A549 (cell line): ENCODE measurements at regions not wholly inside any gene's neighbourhood (a gene's known extent, or its start where the extent isn't known, plus 50 kb on each side); places are given as distances from the start of the nearest gene placed in this dataset.

Experiments used
- ATAC-seq, 2 experiments: fragments of 200-7000 bp in 1 of 2; fragments of >200 bp in 1 of 2; cut with Nextera tagmentation in 1 of 2; cut with Tn5 transposase in 1 of 2; 3 replicates each; pipeline versions ENCODE4 v1.8.0 to v1.9.1; 2018 to 2020; ENCODE audit warnings: mild to moderate bottlenecking in 1 of 2, moderate library complexity in 1 of 2
- CTCF ChIA-PET: fragments of 300-600 bp; sonication (Branson Sonifier 250); formaldehyde crosslinking; extraction: SDS; loops from one replicate; lab custom pipeline; 2021; ENCODE audit warnings: antibody characterized with exemption, inconsistent platforms; lab: Yijun Ruan, JAX
- POLR2A ChIA-PET: fragments of 350-600 bp; formaldehyde crosslinking; extraction: SDS; loops from one replicate; lab custom pipeline; 2021; ENCODE audit warnings: antibody characterized with exemption, inconsistent platforms; lab: Yijun Ruan, JAX
- DNase-seq, 2 experiments: peaks; one replicate each; pipeline versions ENCODE4 v3.0.0 to v3.0.0-alpha.2; 2011 to 2016; ENCODE audit warnings: low read depth in 1 of 2, low spot score in 1 of 2
- FAIRE-seq: peaks from 2 replicates; lab custom pipeline; 2011; peaks lifted over from hg19 to GRCh38; lab: Jason Lieb, UNC
- H3K27ac ChIP-seq, 2 experiments: fragments of >200 bp; sonication (Bioruptor Twin); formaldehyde crosslinking; 3 replicates each; pipeline ENCODE4 v1.5.1; 2016 to 2017
- H3K4me1 ChIP-seq: fragments of >200 bp; sonication (Bioruptor Twin); formaldehyde crosslinking; 3 replicates; pipeline ENCODE4 v1.6.1; 2016
- H3K4me2 ChIP-seq: fragments of >200 bp; sonication (Bioruptor Twin); formaldehyde crosslinking; 3 replicates; pipeline ENCODE4 v1.6.1; 2016
- H3K4me3 ChIP-seq: fragments of >200 bp; sonication (Bioruptor Twin); formaldehyde crosslinking; 3 replicates; pipeline ENCODE4 v1.5.1; 2016
- H3K9me3 ChIP-seq: fragments of >200 bp; sonication (Bioruptor Twin); formaldehyde crosslinking; 3 replicates; pipeline ENCODE4 v1.6.1; 2016
- BHLHE40 ChIP-seq: IDR thresholded peaks from 2 replicates; pipeline ENCODE4 v1.6.1; 2012; ENCODE audit warnings: low read depth, low read length, inconsistent platforms
- CEBPB ChIP-seq, 2 experiments: fragments of >200 bp in 1 of 2; sonication (Bioruptor Twin) in 1 of 2; formaldehyde crosslinking in 1 of 2; IDR thresholded peaks; 2 replicates each; pipeline ENCODE4 v1.6.1; 2012 to 2016
- CHD2 ChIP-seq: fragments of 150-350 bp; IDR thresholded peaks from 2 replicates; pipeline ENCODE4 v1.6.1; 2014; ENCODE audit warnings: low read length; ENCODE audit not compliant: partially characterized antibody
- CHD4 ChIP-seq: fragments of 200-600 bp; sonication (generic); IDR thresholded peaks from 2 replicates; pipeline ENCODE4 v1.6.1; 2016; ENCODE audit warnings: antibody characterized with exemption, mild to moderate bottlenecking, borderline replicate concordance
- ESRRA ChIP-seq: fragments of 150-350 bp; IDR thresholded peaks from 2 replicates; pipeline ENCODE4 v1.6.1; 2014; ENCODE audit warnings: mild to moderate bottlenecking, low read length, borderline replicate concordance
- FOSB ChIP-seq: fragments of 250-450 bp; sonication (Bioruptor Pico); IDR thresholded peaks from 2 replicates; pipeline ENCODE4 v1.5.0; 2020; ENCODE audit warnings: mild to moderate bottlenecking, moderate library complexity
- HOXA7 ChIP-seq: fragments of 250-450 bp; sonication (Bioruptor Pico); IDR thresholded peaks from 2 replicates; pipeline ENCODE4 v1.5.0; 2020; ENCODE audit warnings: mild to moderate bottlenecking, moderate library complexity
- HOXB5 ChIP-seq: fragments of 250-450 bp; sonication (Bioruptor Pico); IDR thresholded peaks from 2 replicates; pipeline ENCODE4 v1.5.0; 2020; ENCODE audit warnings: mild to moderate bottlenecking, moderate library complexity
- JUN ChIP-seq, 2 experiments: fragments of >200 bp; sonication (Bioruptor Twin); formaldehyde crosslinking; IDR thresholded peaks; 2 replicates in 1 of 2; 3 replicates in 1 of 2; pipeline ENCODE4 v1.6.1; 2016 to 2017
- KDM1A ChIP-seq: fragments of 200-600 bp; sonication (generic); IDR thresholded peaks from 2 replicates; pipeline ENCODE4 v1.6.1; 2016; ENCODE audit warnings: low read depth, mild to moderate bottlenecking
- NPAS2 ChIP-seq: fragments of 250-450 bp; sonication (Bioruptor Pico); IDR thresholded peaks from 2 replicates; pipeline ENCODE4 v1.8.0; 2022; ENCODE audit warnings: mild to moderate bottlenecking, moderate library complexity, borderline replicate concordance
- RCOR1 ChIP-seq: fragments of 150-350 bp; IDR thresholded peaks from 2 replicates; pipeline ENCODE4 v1.6.1; 2014; ENCODE audit warnings: antibody characterized with exemption, low read length, low read depth
- RNF2 ChIP-seq: fragments of 200-600 bp; sonication (generic); IDR thresholded peaks from 2 replicates; pipeline ENCODE4 v1.6.1; 2016; ENCODE audit warnings: low read depth, mild to moderate bottlenecking, antibody characterized with exemption, moderate library complexity, borderline replicate concordance
- TFCP2L1 ChIP-seq: fragments of 250-450 bp; sonication (Bioruptor Pico); IDR thresholded peaks from 2 replicates; pipeline ENCODE4 v1.5.0; 2021; ENCODE audit warnings: mild to moderate bottlenecking
- ZC3H11A ChIP-seq: fragments of 450-650 bp; IDR thresholded peaks from 2 replicates; pipeline ENCODE4 v1.6.1; 2014; ENCODE audit warnings: antibody characterized with exemption, mild to moderate bottlenecking
- ZNF302 ChIP-seq: fragments of 250-450 bp; sonication (Bioruptor Pico); IDR thresholded peaks from 2 replicates; pipeline ENCODE4 v1.9.0; 2021; ENCODE audit warnings: inconsistent platforms, mild to moderate bottlenecking, moderate library complexity
- WGBS: methylation state at CpG from one replicate; pipeline ENCODE4 v1.1.6; 2017; ENCODE audit errors: missing lambda C conversion rate; 5-methylcytosine and 5-hydroxymethylcytosine counted together
- TF ChIP-seq, protein P1 (sequence below): IDR thresholded peaks from 2 replicates; pipeline ENCODE4 v1.6.1; 2012; ENCODE audit warnings: low read depth, borderline replicate concordance
- TF ChIP-seq, protein P2 (sequence below): fragments of 150-350 bp; IDR thresholded peaks from 2 replicates; pipeline ENCODE4 v1.6.1; 2014; ENCODE audit warnings: low read depth, mild to moderate bottlenecking, low read length
- TF ChIP-seq, protein P3 (sequence below): IDR thresholded peaks from 2 replicates; pipeline ENCODE4 v1.6.1; 2012

GRCh38 chr20:12311094-12311865, 393.6 kb downstream of the BTBD3 start:
- no peaks in the 10 kb centered on the region for H3K4me1 ChIP-seq
- ATAC-seq (no peak), FAIRE-seq (no peak), DNase-seq (no peak)
- 5% methylated on average over 6 of the region's 6 CpGs for WGBS
- no peak overlapping the region for H3K4me2 ChIP-seq
- H3K4me3 ChIP-seq = no peak overlapping the region
- 0 out of 3 replicates have a peak, but pooled peaks cover 2% of the 10 kb centered on the region for H3K9me3 ChIP-seq
- TF ChIP-seq HOXB5 (CRISPR knock-in tag) (no peak), ZNF302 (no peak), ESRRA (no peak), RCOR1 (no peak), CEBPB (IDR thresholded peaks at IDR 0.05) (no peak), RNF2 (no peak)
- TF ChIP-seq, protein P1, sequence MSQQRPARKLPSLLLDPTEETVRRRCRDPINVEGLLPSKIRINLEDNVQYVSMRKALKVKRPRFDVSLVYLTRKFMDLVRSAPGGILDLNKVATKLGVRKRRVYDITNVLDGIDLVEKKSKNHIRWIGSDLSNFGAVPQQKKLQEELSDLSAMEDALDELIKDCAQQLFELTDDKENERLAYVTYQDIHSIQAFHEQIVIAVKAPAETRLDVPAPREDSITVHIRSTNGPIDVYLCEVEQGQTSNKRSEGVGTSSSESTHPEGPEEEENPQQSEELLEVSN = no peak
- POLR2A ChIA-PET = no interaction called here
- CTCF ChIA-PET = no interaction called here
- no peak overlapping the region for H3K27ac ChIP-seq

GRCh38 chr20:12315652-12316051, 398.0 kb downstream of the BTBD3 start:
- CTCF ChIA-PET = no interaction called here
- Histone ChIP-seq H3K9me3 (no peaks in the 10 kb centered on the region), H3K27ac (no peak overlapping the region), H3K4me3 (no peak overlapping the region), H3K4me2 (no peak overlapping the region), H3K4me1 (no peaks in the 10 kb centered on the region)
- FAIRE-seq (no peak), ATAC-seq (no peak), DNase-seq (no peak)
- TF ChIP-seq FOSB (CRISPR knock-in tag) (no peak), NPAS2 (CRISPR knock-in tag) (no peak), ZC3H11A (no peak), ZNF302 (no peak), JUN (IDR thresholded peaks at IDR 0.05) (no peak), CHD2 (no peak), KDM1A (no peak), BHLHE40 (no peak)
- TF ChIP-seq, protein P2, sequence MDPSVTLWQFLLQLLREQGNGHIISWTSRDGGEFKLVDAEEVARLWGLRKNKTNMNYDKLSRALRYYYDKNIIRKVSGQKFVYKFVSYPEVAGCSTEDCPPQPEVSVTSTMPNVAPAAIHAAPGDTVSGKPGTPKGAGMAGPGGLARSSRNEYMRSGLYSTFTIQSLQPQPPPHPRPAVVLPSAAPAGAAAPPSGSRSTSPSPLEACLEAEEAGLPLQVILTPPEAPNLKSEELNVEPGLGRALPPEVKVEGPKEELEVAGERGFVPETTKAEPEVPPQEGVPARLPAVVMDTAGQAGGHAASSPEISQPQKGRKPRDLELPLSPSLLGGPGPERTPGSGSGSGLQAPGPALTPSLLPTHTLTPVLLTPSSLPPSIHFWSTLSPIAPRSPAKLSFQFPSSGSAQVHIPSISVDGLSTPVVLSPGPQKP = no peak
- POLR2A ChIA-PET = no interaction called here
- 4% methylated on average over 1 of the region's 1 CpG for WGBS

DNA sequence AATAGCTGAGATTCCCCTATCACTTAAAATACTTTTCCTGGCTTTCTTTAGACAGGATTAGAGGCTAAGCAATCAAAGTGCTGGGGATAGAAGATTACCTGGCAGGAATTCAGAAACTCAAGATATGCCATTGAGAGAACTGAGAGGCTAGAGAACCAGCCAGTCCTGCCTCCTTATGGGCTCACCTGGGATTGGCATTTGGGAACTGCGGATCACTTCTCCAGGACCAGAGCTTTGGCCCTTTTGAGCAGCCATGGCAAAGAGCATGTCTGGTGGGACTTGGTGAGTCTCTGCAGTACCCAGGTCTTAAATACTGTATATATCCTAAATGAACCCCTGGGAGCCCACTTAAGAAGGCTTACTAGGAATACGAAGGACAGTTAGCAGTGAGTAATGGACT, 399.1 kb downstream of the BTBD3 start:
- TF ChIP-seq RCOR1 = no peak
- TF ChIP-seq CHD4 = no peak
- no peak for TF ChIP-seq HOXA7
- no peak for TF ChIP-seq TFCP2L1 (CRISPR knock-in tag)
- TF ChIP-seq, protein P3, sequence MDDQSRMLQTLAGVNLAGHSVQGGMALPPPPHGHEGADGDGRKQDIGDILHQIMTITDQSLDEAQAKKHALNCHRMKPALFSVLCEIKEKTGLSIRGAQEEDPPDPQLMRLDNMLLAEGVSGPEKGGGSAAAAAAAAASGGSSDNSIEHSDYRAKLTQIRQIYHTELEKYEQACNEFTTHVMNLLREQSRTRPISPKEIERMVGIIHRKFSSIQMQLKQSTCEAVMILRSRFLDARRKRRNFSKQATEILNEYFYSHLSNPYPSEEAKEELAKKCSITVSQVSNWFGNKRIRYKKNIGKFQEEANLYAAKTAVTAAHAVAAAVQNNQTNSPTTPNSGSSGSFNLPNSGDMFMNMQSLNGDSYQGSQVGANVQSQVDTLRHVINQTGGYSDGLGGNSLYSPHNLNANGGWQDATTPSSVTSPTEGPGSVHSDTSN = no peak
- no peak for TF ChIP-seq RNF2
- TF ChIP-seq, all 56 proteins: peak for 0
- DNase-seq (no peak), FAIRE-seq (no peak), ATAC-seq (no peak)
- ChIA-PET POLR2A (no interaction called here), CTCF (interaction anchor here (0.6 kb wide), 1 partner anchor 1182 kb away, joined by 3 read pairs; no protein-coding TSS in a partner anchor)
- Histone ChIP-seq H3K27ac (no peak overlapping the region), H3K9me3 (no peaks in the 10 kb centered on the region), H3K4me2 (no peak overlapping the region), H3K4me3 (no peak overlapping the region), H3K4me1 (no peaks in the 10 kb centered on the region)
- WGBS = 20% methylated on average over 2 of the region's 2 CpGs
